Esophagus squamous epithelium (tissue), 5 donors: ENCODE measurements at regions not wholly inside any gene's neighbourhood (a gene's known extent, or its start where the extent isn't known, plus 50 kb on each side); places are given as distances from the start of the nearest gene placed in this dataset.

ENCODE experiments used
- DNase-seq: peaks from one replicate; lab custom pipeline; 2025; lab: John Stamatoyannopoulos, UW
- H3K27ac ChIP-seq, 4 donors: fragments of 200-600 bp; sonication (generic); one replicate each; pipeline ENCODE4 v1.5.1; 2016 to 2019; ENCODE audit warnings: mild to moderate bottlenecking in 1 of 4
- H3K27me3 ChIP-seq, 4 donors: fragments of 200-600 bp; sonication (generic); 1 replicate in 3 of 4; 2 replicates in 1 of 4; pipeline versions ENCODE4 v1.5.1 to v1.6.0; 2017 to 2021; ENCODE audit warnings: antibody characterized with exemption in 1 of 4
- H3K36me3 ChIP-seq, 3 donors: fragments of 200-600 bp; sonication (generic); one replicate each; pipeline ENCODE4 v1.5.1; 2016 to 2019
- H3K4me1 ChIP-seq, 3 donors: fragments of 200-600 bp; sonication (generic); one replicate each; pipeline ENCODE4 v1.5.1; 2017 to 2019
- H3K4me3 ChIP-seq, 4 donors: fragments of 200-600 bp; sonication (generic); 1 replicate in 3 of 4; 2 replicates in 1 of 4; pipeline ENCODE4 v1.5.1; 2016 to 2019; ENCODE audit warnings: mild to moderate bottlenecking in 2 of 4, moderate library complexity in 1 of 4
- H3K9me3 ChIP-seq, 3 donors: fragments of 200-600 bp; sonication (generic); one replicate each; pipeline ENCODE4 v1.5.1; 2016 to 2019
- POLR2A ChIP-seq, 4 donors: fragments of 450-650 bp; IDR thresholded peaks; one replicate each; pipeline ENCODE4 v1.6.1; 2017; ENCODE audit warnings: antibody characterized with exemption in 4 of 4, mild to moderate bottlenecking in 4 of 4, moderate library complexity in 3 of 4
- WGBS, 2 donors: methylation state at CpG; one replicate each; pipeline ENCODE4 v1.1.5; 2018; 5-methylcytosine and 5-hydroxymethylcytosine counted together
- intact Hi-C: fragments of 100-400 bp; cut with DNase I; formaldehyde crosslinking; loops from one replicate; pipeline ENCODE4 v1.15.0; 2022
- TF ChIP-seq, protein P1 (sequence below), 6 experiments: fragments of 450-650 bp in 4 of 6; fragments of 200-600 bp in 2 of 6; sonication (generic) in 2 of 6; IDR thresholded peaks; one replicate each; pipeline ENCODE4 v1.5.1; 2016 to 2019; ENCODE audit warnings: antibody characterized with exemption in 6 of 6, mild to moderate bottlenecking in 4 of 6, moderate library complexity in 4 of 6
- donor health status: DM: yes; HTN: yes; CAD: no.

DNA sequence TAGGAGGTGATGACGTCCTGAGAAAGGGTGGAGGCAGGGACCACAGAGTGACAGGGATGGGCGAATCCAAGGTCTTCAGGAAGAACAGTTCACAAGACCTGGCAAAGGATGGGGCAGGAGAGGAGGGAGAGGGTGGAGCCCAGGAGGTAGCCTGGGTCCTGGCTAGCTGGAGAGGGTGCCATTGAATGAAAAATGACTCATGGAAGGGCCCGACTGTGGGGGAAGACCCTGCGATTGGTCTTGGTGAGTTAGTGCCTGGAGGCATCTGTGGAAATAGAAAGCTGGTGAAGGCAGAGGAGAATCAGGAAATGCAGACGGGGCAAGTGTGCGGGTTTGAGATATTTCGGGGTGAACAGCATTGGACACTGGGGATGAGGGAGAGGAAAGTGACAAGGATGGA, 60.3 kb upstream of the SLC45A1 start:
- no peak overlapping the region for H3K27ac ChIP-seq
- 58 to 71% methylated on average over 7 of the region's 7 CpGs for WGBS, 2 donors
- DNase-seq = no peak
- no peak for TF ChIP-seq POLR2A (IDR thresholded peaks at IDR 0.05)
- TF ChIP-seq, protein P1, sequence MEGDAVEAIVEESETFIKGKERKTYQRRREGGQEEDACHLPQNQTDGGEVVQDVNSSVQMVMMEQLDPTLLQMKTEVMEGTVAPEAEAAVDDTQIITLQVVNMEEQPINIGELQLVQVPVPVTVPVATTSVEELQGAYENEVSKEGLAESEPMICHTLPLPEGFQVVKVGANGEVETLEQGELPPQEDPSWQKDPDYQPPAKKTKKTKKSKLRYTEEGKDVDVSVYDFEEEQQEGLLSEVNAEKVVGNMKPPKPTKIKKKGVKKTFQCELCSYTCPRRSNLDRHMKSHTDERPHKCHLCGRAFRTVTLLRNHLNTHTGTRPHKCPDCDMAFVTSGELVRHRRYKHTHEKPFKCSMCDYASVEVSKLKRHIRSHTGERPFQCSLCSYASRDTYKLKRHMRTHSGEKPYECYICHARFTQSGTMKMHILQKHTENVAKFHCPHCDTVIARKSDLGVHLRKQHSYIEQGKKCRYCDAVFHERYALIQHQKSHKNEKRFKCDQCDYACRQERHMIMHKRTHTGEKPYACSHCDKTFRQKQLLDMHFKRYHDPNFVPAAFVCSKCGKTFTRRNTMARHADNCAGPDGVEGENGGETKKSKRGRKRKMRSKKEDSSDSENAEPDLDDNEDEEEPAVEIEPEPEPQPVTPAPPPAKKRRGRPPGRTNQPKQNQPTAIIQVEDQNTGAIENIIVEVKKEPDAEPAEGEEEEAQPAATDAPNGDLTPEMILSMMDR (IDR thresholded peaks at IDR 0.05) = no peak
- no peaks in the 10 kb centered on the region for H3K27me3 ChIP-seq
- no peak overlapping the region for H3K4me3 ChIP-seq
- intact Hi-C loops = no loop called here
- H3K9me3 ChIP-seq = no peaks in the 10 kb centered on the region
- H3K36me3 ChIP-seq = no peaks in the 10 kb centered on the region
- H3K4me1 ChIP-seq = peaks cover 0 to 24% (median 17%) of the 10 kb centered on the region in 3 donors

DNA sequence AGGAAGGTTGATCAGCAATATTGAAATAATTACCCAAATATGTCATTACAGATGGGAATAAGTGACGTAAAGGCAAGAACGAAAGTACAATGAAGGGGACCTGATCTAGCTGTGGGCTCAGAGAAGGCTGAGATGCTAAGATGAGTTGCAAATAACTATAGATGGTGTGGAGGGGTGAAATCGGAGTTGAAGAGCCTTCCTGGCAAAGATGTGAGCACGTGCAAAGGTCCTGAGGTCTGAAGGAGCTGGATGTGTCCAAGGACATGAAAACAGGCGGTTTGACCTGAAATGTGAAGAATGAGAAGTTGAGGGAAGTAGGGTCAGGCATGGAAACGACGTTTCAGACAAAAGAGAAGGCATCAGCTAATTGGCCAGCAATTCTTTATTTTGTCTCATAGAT, 61.6 kb upstream of the SLC45A1 start:
- no peaks in the 10 kb centered on the region for H3K9me3 ChIP-seq
- H3K4me1 ChIP-seq = peaks cover 0 to 24% (median 17%) of the 10 kb centered on the region in 3 donors
- intact Hi-C loops = no loop called here
- TF ChIP-seq, protein P1 (IDR thresholded peaks at IDR 0.05) = no peak
- TF ChIP-seq POLR2A (IDR thresholded peaks at IDR 0.05) = no peak
- 91 to 95% methylated on average over 7 of the region's 7 CpGs for WGBS, 2 donors
- DNase-seq = no peak
- no peak overlapping the region for H3K27ac ChIP-seq
- no peaks in the 10 kb centered on the region for H3K27me3 ChIP-seq
- H3K36me3 ChIP-seq = no peaks in the 10 kb centered on the region
- no peak overlapping the region for H3K4me3 ChIP-seq

DNA sequence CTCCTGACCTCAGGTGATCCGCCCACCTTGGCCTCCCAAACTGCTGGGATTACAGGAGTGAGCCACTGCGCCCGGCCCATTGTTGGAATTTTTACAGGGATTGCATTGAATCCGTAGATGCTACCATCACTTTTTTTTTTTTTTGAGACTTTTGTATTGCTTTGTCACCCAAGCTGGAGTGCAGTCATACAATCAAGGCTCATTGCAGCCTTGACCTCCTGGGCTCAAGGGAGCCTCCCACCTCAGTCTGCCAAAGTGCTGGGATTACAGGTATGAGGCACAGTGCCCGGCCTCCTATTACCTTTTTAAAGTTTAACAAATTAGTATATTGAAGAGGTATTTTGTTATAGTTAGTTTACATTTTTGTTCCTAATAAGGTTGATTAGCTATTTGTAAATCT, 62.2 kb upstream of the SLC45A1 start:
- Histone ChIP-seq H3K27ac (no peak overlapping the region), H3K36me3 (no peaks in the 10 kb centered on the region), H3K4me1 (peaks cover 0 to 24% (median 17%) of the 10 kb centered on the region in 3 donors), H3K27me3 (no peaks in the 10 kb centered on the region), H3K4me3 (no peak overlapping the region), H3K9me3 (no peaks in the 10 kb centered on the region)
- no peak for TF ChIP-seq POLR2A (IDR thresholded peaks at IDR 0.05)
- TF ChIP-seq, protein P1 (IDR thresholded peaks at IDR 0.05) = no peak
- WGBS, 2 donors = 85 to 87% methylated on average over 4 to 5 of the region's 5 CpGs
- DNase-seq = no peak
- intact Hi-C loops = no loop called here

DNA sequence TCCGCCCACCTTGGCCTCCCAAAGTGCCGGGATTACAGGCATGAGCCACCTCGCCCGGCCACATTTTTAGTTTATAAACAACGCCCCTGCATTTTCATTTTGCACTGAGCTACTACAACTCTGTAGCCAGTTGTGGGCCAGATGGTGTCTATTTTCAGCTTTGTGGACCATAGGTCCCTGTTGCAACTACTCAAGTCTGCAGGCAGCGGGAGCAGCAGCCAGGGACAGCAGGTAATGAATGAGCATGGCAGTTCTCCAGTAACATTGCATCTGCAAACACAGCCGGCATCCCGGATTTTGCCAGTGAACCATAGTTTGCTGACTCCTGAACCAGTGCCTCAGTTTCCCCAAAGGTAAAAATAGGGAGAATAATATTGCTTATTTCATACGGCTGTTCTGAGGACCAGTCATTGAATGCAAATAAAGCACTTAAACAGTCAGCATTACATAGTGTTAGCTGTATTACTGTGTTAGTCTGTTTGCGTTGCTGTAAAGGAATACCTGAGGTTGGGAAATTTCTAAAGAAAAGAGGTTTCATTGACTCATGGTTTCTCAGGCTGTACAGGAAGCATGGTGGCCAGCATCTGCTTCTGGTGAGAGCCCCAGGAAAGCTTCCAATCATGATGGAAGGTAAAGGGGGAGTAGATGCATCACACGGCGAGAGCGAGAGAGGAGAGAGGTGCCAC, 65.5 kb upstream of the SLC45A1 start:
- intact Hi-C loops = no loop called here
- no peak overlapping the region for H3K4me3 ChIP-seq
- H3K27ac ChIP-seq = no peak overlapping the region
- H3K36me3 ChIP-seq = no peaks in the 10 kb centered on the region
- no peaks in the 10 kb centered on the region for H3K27me3 ChIP-seq
- no peaks in the 10 kb centered on the region for H3K9me3 ChIP-seq
- no peaks in the 10 kb centered on the region for H3K4me1 ChIP-seq
- WGBS, 2 donors = 65 to 71% methylated on average over 12 to 13 of the region's 13 CpGs
- no peak for DNase-seq
- TF ChIP-seq POLR2A (IDR thresholded peaks at IDR 0.05) = no peak
- TF ChIP-seq, protein P1 (IDR thresholded peaks at IDR 0.05) = no peak

DNA sequence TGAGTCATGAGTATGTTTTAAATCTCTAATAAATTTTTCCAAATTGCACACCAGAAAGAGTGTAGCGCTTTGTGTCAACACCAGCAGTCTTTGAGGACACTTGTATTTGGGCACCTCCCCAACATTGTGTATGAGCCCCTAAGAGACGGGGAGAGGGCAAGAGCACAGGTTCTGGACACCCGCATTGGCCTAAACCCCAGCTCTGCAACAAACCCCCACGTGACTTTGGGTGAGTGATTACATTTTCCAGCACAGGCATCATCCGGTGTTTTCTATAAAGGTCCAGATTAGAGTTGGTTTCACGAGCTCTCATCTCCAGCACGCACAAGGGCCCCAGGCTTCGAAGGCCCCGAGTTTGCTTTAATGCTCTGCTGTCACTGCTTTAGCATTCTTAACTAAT, 66.3 kb upstream of the SLC45A1 start:
- no peak overlapping the region for H3K27ac ChIP-seq
- no peaks in the 10 kb centered on the region for H3K27me3 ChIP-seq
- H3K9me3 ChIP-seq = no peaks in the 10 kb centered on the region
- no peaks in the 10 kb centered on the region for H3K4me1 ChIP-seq
- 86 to 92% methylated on average over 9 of the region's 9 CpGs for WGBS, 2 donors
- intact Hi-C loops = no loop called here
- no peaks in the 10 kb centered on the region for H3K36me3 ChIP-seq
- no peak for DNase-seq
- no peak overlapping the region for H3K4me3 ChIP-seq
- TF ChIP-seq, protein P1 (IDR thresholded peaks at IDR 0.05) = no peak
- no peak for TF ChIP-seq POLR2A (IDR thresholded peaks at IDR 0.05)
